Smooth muscle cell (in vitro differentiated cells): ENCODE measurements at regions not wholly inside any gene's neighbourhood (a gene's known extent, or its start where the extent isn't known, plus 50 kb on each side); places are given as distances from the start of the nearest gene placed in this dataset.

Experiments
- DNase-seq: peaks from one replicate; lab custom pipeline; 2025; ENCODE audit not compliant: unreplicated experiment; lab: John Stamatoyannopoulos, UW
- H2AFZ ChIP-seq: fragments of 200-600 bp; sonication (generic); 2 replicates; pipeline ENCODE4 v1.6.0; 2016; ENCODE audit warnings: antibody characterized with exemption, low read depth, mild to moderate bottlenecking
- H3F3A ChIP-seq: fragments of 200-600 bp; sonication (generic); 2 replicates; pipeline ENCODE4 v1.6.0; 2017; ENCODE audit warnings: antibody characterized with exemption, low read depth
- H3K27ac ChIP-seq: fragments of 200-600 bp; sonication (generic); 2 replicates; pipeline ENCODE4 v1.5.1; 2016; ENCODE audit warnings: low read depth, mild to moderate bottlenecking
- H3K27me3 ChIP-seq: fragments of 200-600 bp; sonication (generic); 2 replicates; pipeline ENCODE4 v1.6.1; 2016; ENCODE audit warnings: low read depth, mild to moderate bottlenecking
- H3K36me3 ChIP-seq: fragments of 200-600 bp; sonication (generic); 2 replicates; pipeline ENCODE4 v1.5.1; 2016; ENCODE audit warnings: low read depth
- H3K4me1 ChIP-seq: fragments of 200-600 bp; sonication (generic); 2 replicates; pipeline ENCODE4 v1.5.1; 2016; ENCODE audit warnings: low read depth
- H3K4me2 ChIP-seq: fragments of 200-600 bp; sonication (generic); 2 replicates; pipeline ENCODE4 v1.6.0; 2016; ENCODE audit warnings: mild to moderate bottlenecking
- H3K4me3 ChIP-seq: fragments of 200-600 bp; sonication (generic); 2 replicates; pipeline ENCODE4 v1.5.1; 2016; ENCODE audit warnings: mild to moderate bottlenecking
- H3K79me2 ChIP-seq: fragments of 200-600 bp; sonication (generic); 2 replicates; pipeline ENCODE4 v1.6.0; 2016; ENCODE audit warnings: low read depth, mild to moderate bottlenecking
- H3K9ac ChIP-seq: fragments of 200-600 bp; sonication (generic); 2 replicates; pipeline ENCODE4 v1.6.0; 2016; ENCODE audit warnings: low read depth
- H3K9me3 ChIP-seq: fragments of 200-600 bp; sonication (generic); replicated peaks from 2 replicates; pipeline ENCODE4 v1.5.1; 2016; ENCODE audit warnings: low read depth
- H4K20me1 ChIP-seq: fragments of 200-600 bp; sonication (generic); 2 replicates; pipeline ENCODE4 v1.6.0; 2016; ENCODE audit warnings: low read depth
- CTCF ChIP-seq: fragments of 200-600 bp; sonication (generic); IDR thresholded peaks from 2 replicates; pipeline ENCODE4 v1.5.1; 2017; ENCODE audit warnings: borderline replicate concordance, mild to moderate bottlenecking, antibody characterized with exemption; ENCODE audit not compliant: insufficient read depth, poor library complexity, severe bottlenecking
- WGBS: methylation state at CpG from one replicate; pipeline ENCODE4 v1.1.7; 2016; ENCODE audit warnings: low lambda C conversion rate; 5-methylcytosine and 5-hydroxymethylcytosine counted together

GRCh38 chr13:109330123-109330522, 456.3 kb downstream of the IRS2 start:
- Histone ChIP-seq H3K36me3 (no peaks in the 10 kb centered on the region), H3K27me3 (no peaks in the 10 kb centered on the region), H4K20me1 (no peaks in the 10 kb centered on the region), H3K9me3 (no peaks in the 10 kb centered on the region), H3K9ac (no peak overlapping the region), H2AFZ (no peak overlapping the region), H3K4me2 (no peak overlapping the region), H3F3A (no peaks in the 10 kb centered on the region), H3K4me1 (no peaks in the 10 kb centered on the region), H3K4me3 (no peak overlapping the region), H3K27ac (no peak overlapping the region), H3K79me2 (no peaks in the 10 kb centered on the region)
- TF ChIP-seq CTCF = no peak
- WGBS = 86% methylated on average over 4 of the region's 4 CpGs
- no peak for DNase-seq

GRCh38 chr13:109329175-109329574, 457.2 kb downstream of the IRS2 start:
- Histone ChIP-seq H3K36me3 (no peaks in the 10 kb centered on the region), H2AFZ (no peak overlapping the region), H3K4me1 (no peaks in the 10 kb centered on the region), H3K27ac (no peak overlapping the region), H3K9ac (no peak overlapping the region), H3K4me2 (no peak overlapping the region), H3K9me3 (no peaks in the 10 kb centered on the region), H3F3A (no peaks in the 10 kb centered on the region), H3K27me3 (no peaks in the 10 kb centered on the region), H3K79me2 (no peaks in the 10 kb centered on the region), H4K20me1 (no peaks in the 10 kb centered on the region), H3K4me3 (no peak overlapping the region)
- 96% methylated on average over 4 of the region's 4 CpGs for WGBS
- DNase-seq = no peak
- no peak for TF ChIP-seq CTCF

GRCh38 chr13:109326601-109327000, 459.8 kb downstream of the IRS2 start:
- Histone ChIP-seq H3K4me2 (no peak overlapping the region), H3K9me3 (no peaks in the 10 kb centered on the region), H3K79me2 (no peaks in the 10 kb centered on the region), H3K9ac (no peak overlapping the region), H3K4me3 (no peak overlapping the region), H4K20me1 (no peaks in the 10 kb centered on the region), H3K36me3 (no peaks in the 10 kb centered on the region), H3F3A (no peaks in the 10 kb centered on the region), H3K4me1 (no peaks in the 10 kb centered on the region), H2AFZ (no peak overlapping the region), H3K27ac (no peak overlapping the region), H3K27me3 (no peaks in the 10 kb centered on the region)
- DNase-seq = no peak
- no peak for TF ChIP-seq CTCF
- 95% methylated on average over 9 of the region's 9 CpGs for WGBS

GRCh38 chr13:109323338-109323737, 463.0 kb downstream of the IRS2 start:
- Histone ChIP-seq H3K27ac (no peak overlapping the region), H3K4me3 (no peak overlapping the region), H3K79me2 (no peaks in the 10 kb centered on the region), H3K9me3 (no peaks in the 10 kb centered on the region), H3F3A (no peaks in the 10 kb centered on the region), H4K20me1 (no peaks in the 10 kb centered on the region), H3K4me1 (no peaks in the 10 kb centered on the region), H3K27me3 (no peaks in the 10 kb centered on the region), H3K9ac (no peak overlapping the region), H2AFZ (no peak overlapping the region), H3K36me3 (no peaks in the 10 kb centered on the region), H3K4me2 (no peak overlapping the region)
- TF ChIP-seq CTCF = no peak
- DNase-seq = no peak
- WGBS = 99% methylated on average over 4 of the region's 4 CpGs
